Fibroblast of lung (primary cell): ENCODE measurements at regions not wholly inside any gene's neighbourhood (a gene's known extent, or its start where the extent isn't known, plus 50 kb on each side); places are given as distances from the start of the nearest gene placed in this dataset.

ENCODE experiments used
- DNase-seq, 2 donors: peaks; one replicate each; pipeline versions ENCODE4 v3.0.0 to v3.0.0-alpha.2; 2010; ENCODE audit warnings: low read depth in 2 of 2
- H2AFZ ChIP-seq: 2 replicates; pipeline ENCODE4 v1.5.1; 2012; ENCODE audit warnings: low read length, control low read depth, inconsistent platforms
- H3K27ac ChIP-seq: 2 replicates; pipeline ENCODE4 v1.5.1; 2011; ENCODE audit warnings: low read length, control low read depth; ENCODE audit not compliant: insufficient read depth
- H3K27me3 ChIP-seq: 2 replicates; pipeline ENCODE4 v1.5.1; 2011; ENCODE audit warnings: mild to moderate bottlenecking, low read length; ENCODE audit not compliant: control insufficient read depth, insufficient read depth
- H3K36me3 ChIP-seq: 2 replicates; pipeline ENCODE4 v1.5.1; 2011; ENCODE audit warnings: low read length; ENCODE audit not compliant: control insufficient read depth, insufficient read depth
- H3K4me1 ChIP-seq: 2 replicates; pipeline ENCODE4 v1.5.1; 2011; ENCODE audit warnings: low read length; ENCODE audit not compliant: control insufficient read depth, insufficient read depth; ENCODE audit errors: extremely low read depth
- H3K4me2 ChIP-seq: 2 replicates; pipeline ENCODE4 v1.5.1; 2011; ENCODE audit warnings: low read length, control low read depth; ENCODE audit not compliant: insufficient read depth; ENCODE audit errors: extremely low read depth
- H3K4me3 ChIP-seq, 4 experiments: fragments of 200-600 bp in 1 of 4; sonication (generic) in 1 of 4; replicated peaks in 1 of 4; 2 replicates each; pipeline ENCODE4 v1.5.1; 2011 to 2016; ENCODE audit warnings: low read length in 4 of 4, low read depth in 3 of 4, mild to moderate bottlenecking in 3 of 4, control low read depth in 2 of 4, inconsistent platforms in 1 of 4, mixed read lengths in 1 of 4; ENCODE audit not compliant: insufficient read depth in 1 of 4; ENCODE audit errors: control extremely low read depth in 1 of 4
- H3K79me2 ChIP-seq: 2 replicates; pipeline ENCODE4 v1.5.1; 2012; ENCODE audit warnings: mild to moderate bottlenecking, low read length, inconsistent platforms; ENCODE audit not compliant: control insufficient read depth, insufficient read depth
- H3K9ac ChIP-seq: 2 replicates; pipeline ENCODE4 v1.5.1; 2011; ENCODE audit warnings: mild to moderate bottlenecking, low read length, control low read depth; ENCODE audit not compliant: insufficient read depth
- H3K9me3 ChIP-seq: 2 replicates; pipeline ENCODE4 v1.5.1; 2012; ENCODE audit warnings: low read depth, low read length; ENCODE audit not compliant: control insufficient read depth, insufficient read depth
- H4K20me1 ChIP-seq: 2 replicates; pipeline ENCODE4 v1.5.1; 2011; ENCODE audit warnings: low read length; ENCODE audit not compliant: control insufficient read depth, insufficient read depth; ENCODE audit errors: extremely low read depth
- EZH2 ChIP-seq: IDR thresholded peaks from 2 replicates; pipeline ENCODE4 v1.5.1; 2012; ENCODE audit warnings: low read length, control low read depth, mild to moderate bottlenecking; ENCODE audit errors: missing control alignments
- TF ChIP-seq, protein P1 (sequence below), 2 donors: IDR thresholded peaks in 1 of 2; conservative IDR thresholded peaks in 1 of 2; 1 replicate in 1 of 2; 2 replicates in 1 of 2; pipeline ENCODE4 v1.5.1; 2011 to 2012; ENCODE audit warnings: low read length in 2 of 2, control low read depth in 1 of 2, inconsistent platforms in 1 of 2, low read depth in 1 of 2, mild to moderate bottlenecking in 1 of 2

DNA sequence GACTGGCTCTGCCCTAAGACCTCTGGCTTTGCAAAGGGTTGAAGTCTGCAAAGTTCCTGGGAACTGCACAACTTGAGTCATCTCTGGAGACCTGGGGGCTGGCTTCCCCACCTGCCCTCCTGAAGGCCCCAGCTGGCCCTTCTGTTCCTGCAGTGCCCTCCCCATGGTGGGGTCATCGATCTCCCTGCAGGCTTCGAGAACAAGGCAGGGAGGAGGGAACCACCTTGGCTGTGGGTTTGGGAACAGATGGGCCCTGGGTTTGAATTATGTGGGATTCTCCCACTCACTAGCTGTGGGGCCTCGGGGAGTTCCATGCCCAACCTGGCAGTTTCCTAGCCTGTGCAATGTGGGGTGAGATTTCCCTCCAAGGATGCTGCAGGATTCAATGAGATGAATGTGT lies 310.2 kb downstream of the PTPRU start:
- Histone ChIP-seq H3K27ac (no peak overlapping the region), H3K79me2 (no peaks in the 10 kb centered on the region), H3K36me3 (no peaks in the 10 kb centered on the region), H3K4me3 (no peak overlapping the region), H3K4me1 (no peaks in the 10 kb centered on the region), H3K27me3 (no peaks in the 10 kb centered on the region), H4K20me1 (no peaks in the 10 kb centered on the region), H3K4me2 (no peak overlapping the region), H3K9ac (no peak overlapping the region), H3K9me3 (no peaks in the 10 kb centered on the region), H2AFZ (no peak overlapping the region)
- no peak for DNase-seq
- TF ChIP-seq, protein P1, sequence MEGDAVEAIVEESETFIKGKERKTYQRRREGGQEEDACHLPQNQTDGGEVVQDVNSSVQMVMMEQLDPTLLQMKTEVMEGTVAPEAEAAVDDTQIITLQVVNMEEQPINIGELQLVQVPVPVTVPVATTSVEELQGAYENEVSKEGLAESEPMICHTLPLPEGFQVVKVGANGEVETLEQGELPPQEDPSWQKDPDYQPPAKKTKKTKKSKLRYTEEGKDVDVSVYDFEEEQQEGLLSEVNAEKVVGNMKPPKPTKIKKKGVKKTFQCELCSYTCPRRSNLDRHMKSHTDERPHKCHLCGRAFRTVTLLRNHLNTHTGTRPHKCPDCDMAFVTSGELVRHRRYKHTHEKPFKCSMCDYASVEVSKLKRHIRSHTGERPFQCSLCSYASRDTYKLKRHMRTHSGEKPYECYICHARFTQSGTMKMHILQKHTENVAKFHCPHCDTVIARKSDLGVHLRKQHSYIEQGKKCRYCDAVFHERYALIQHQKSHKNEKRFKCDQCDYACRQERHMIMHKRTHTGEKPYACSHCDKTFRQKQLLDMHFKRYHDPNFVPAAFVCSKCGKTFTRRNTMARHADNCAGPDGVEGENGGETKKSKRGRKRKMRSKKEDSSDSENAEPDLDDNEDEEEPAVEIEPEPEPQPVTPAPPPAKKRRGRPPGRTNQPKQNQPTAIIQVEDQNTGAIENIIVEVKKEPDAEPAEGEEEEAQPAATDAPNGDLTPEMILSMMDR (conservative IDR thresholded peaks at IDR 0.05 in 1 of 2, IDR thresholded peaks at IDR 0.05 in 1 of 2; ENCODE audit: low read depth in 1 of 2, low read length in 2 of 2) = no peak
- no peak for TF ChIP-seq EZH2

DNA sequence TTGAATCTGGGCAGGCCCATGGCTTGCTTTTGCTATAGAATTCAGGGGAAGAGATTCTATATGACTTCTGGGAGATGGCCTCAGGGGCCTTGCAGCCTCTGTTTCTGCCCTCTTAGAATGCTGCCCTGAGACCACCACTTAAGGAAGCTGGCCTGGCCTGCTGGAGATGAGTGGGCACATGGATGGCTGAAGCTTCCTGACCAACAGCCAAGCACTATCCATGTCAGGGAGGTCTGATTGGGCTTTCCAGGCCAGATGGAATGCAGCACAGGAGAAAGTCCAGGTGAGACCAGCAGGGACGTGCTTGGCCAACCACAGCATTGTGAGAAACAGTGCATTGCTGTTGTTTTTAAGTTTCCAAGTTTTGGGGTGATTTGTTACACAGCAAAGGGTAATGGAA lies 308.1 kb downstream of the PTPRU start:
- Histone ChIP-seq H4K20me1 (no peaks in the 10 kb centered on the region), H3K4me1 (no peaks in the 10 kb centered on the region), H3K9ac (no peak overlapping the region), H3K27ac (no peak overlapping the region), H3K4me2 (no peak overlapping the region), H3K9me3 (no peaks in the 10 kb centered on the region), H2AFZ (no peak overlapping the region), H3K79me2 (no peaks in the 10 kb centered on the region), H3K27me3 (no peaks in the 10 kb centered on the region), H3K36me3 (no peaks in the 10 kb centered on the region), H3K4me3 (no peak overlapping the region)
- no peak for DNase-seq
- TF ChIP-seq, protein P1 (conservative IDR thresholded peaks at IDR 0.05 in 1 of 2, IDR thresholded peaks at IDR 0.05 in 1 of 2; ENCODE audit: low read depth in 1 of 2, low read length in 2 of 2) = no peak
- TF ChIP-seq EZH2 = no peak

DNA sequence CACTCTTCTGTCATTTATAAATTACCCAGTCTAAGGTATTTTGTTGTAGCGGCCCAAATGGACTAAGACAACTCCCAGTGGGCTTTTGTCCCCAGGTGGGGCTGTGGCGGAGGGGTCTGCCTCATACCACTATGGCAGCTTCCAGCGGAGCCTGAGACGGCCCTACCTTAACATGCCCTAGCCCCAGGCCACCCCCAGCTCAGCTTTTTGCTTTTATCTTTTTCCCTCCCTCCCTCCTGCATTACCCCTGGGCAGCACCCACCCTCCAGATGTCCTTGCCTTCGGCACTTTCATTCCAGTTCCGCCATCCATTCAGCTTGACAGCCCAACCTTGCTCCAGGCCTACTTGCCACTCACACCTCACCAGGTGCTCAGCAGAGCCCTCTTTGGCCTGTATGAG lies 307.3 kb downstream of the PTPRU start:
- Histone ChIP-seq H3K36me3 (no peaks in the 10 kb centered on the region), H3K4me3 (no peak overlapping the region), H3K27ac (no peak overlapping the region), H3K9ac (no peak overlapping the region), H2AFZ (no peak overlapping the region), H3K27me3 (no peaks in the 10 kb centered on the region), H3K4me1 (no peaks in the 10 kb centered on the region), H4K20me1 (no peaks in the 10 kb centered on the region), H3K79me2 (no peaks in the 10 kb centered on the region), H3K9me3 (no peaks in the 10 kb centered on the region), H3K4me2 (no peak overlapping the region)
- no peak for TF ChIP-seq EZH2
- TF ChIP-seq, protein P1 (conservative IDR thresholded peaks at IDR 0.05 in 1 of 2, IDR thresholded peaks at IDR 0.05 in 1 of 2; ENCODE audit: low read depth in 1 of 2, low read length in 2 of 2) = no peak
- no peak for DNase-seq
